GM21515 (cell line): ENCODE measurements at regions not wholly inside any gene's neighbourhood (a gene's known extent, or its start where the extent isn't known, plus 50 kb on each side); places are given as distances from the start of the nearest gene placed in this dataset.

Experiments used
- ATAC-seq: cut with Tn5 transposase; IDR thresholded peaks from one replicate; pipeline ENCODE4 v1.9.1; 2021; ENCODE audit not compliant: unreplicated experiment

DNA sequence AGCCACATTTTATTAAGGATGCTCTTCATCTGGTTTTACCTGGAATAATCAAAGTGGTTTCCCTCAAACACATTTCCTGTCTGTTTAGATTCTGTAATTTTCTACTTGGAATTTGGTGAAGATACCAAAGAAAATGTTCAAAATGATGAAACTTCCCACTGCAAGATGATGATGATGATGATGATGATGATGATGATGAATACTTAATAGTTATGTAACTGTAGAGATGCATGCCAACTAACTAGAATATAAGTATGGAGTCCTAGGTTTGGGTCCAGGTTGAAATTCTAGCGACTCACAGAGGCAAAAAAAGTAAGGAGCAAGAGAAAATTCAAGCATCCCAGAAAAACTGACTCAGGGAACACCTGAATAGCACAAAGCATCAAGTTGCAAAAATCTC is 104.0 kb upstream of the KIAA1217 start:
- ATAC-seq = no peak

DNA sequence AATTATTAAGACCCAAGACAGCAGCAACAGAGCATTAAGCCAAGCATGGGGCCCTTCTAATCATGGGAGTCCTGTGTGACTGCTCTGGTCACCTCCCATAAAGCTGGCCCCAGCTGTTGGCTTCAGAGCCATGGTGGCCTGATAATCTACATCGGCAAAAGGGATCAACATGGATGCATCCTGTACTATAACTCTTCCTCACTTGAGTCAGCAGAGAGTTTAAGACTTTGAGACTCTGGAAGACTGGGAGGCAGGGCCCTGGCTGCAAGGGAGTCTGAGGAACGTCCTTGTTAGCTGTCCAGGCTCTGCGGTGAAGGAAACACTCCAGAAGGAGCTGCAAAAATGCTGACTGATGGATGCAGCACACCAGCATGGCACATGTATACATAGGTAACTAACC is 95.0 kb upstream of the KIAA1217 start:
- ATAC-seq = no peak

DNA sequence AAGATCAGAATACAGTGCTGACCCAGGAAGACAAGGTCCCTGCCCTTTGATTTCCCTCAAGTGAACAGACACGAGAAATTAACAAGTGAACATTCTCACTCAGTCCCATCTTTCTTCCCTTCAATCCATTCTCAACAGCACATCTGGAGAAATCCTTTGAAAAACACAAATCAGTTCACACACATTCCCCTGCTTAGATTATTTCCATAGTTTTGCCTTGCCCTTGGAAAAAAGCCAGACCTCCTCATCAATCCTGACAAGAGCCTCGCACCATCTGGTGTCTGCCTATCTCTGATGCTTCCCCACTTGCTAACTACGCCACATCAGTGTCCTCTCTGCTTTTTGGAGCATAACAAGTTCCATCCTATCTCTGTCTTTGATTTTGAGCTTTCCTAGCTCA is 94.4 kb upstream of the KIAA1217 start:
- no peak for ATAC-seq

DNA sequence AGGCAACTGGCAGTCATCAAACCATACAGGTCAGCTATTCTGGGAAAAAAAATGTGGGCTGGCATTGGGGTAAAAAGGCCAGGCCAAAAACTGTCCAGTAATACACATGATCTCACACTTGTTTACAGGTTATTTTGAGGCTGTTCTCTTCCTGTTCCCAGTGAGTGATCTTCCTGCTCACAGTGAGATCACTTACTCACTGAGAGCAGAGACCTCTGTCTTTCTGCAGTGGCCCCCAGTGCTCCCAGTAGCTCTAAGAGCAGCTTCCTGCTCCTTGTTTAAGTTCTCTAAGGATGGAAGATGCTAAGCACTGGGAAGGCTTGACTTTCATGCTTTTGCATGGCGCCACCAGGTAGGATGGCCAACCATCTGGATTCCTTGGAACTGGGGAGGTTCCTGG is 93.5 kb upstream of the KIAA1217 start:
- no peak for ATAC-seq

DNA sequence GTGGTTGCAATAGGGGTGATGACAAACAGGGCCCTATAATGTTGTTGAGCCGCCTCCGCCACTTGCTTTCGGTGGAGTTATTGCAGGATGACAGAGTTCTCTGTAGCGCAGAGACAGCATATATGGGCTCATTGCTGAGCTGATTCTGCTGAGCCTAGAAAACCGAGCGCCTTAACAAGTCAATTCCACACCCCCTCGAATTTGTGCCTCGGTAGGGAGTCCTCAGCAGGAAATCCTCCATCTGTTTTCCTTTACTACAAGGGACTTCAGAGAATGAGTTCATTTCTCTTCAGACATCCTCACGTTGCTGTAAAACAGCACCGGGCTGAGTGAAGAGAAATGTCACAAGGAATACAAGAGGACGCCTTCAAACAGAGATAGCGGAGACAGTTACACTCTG is 90.7 kb upstream of the KIAA1217 start:
- no peak for ATAC-seq

DNA sequence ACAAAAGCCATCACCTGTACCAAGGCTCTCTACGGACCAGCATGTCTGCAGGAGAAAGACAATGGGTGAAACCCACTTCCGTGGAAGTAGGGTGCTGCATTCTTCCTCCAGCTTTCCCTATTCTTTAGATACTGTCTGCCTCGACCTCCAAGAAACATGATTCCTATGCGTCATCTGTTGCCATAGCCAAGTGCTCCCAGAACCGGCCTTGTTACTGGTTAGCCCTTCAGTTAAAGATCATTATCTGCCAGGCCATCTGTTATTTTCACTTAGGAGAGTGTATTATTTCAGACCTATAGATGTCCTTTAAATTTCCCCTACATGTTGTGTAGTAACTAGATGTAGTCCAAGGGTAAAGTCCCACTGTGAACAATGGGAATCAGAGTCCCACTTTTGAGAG is 89.0 kb upstream of the KIAA1217 start:
- no peak for ATAC-seq

DNA sequence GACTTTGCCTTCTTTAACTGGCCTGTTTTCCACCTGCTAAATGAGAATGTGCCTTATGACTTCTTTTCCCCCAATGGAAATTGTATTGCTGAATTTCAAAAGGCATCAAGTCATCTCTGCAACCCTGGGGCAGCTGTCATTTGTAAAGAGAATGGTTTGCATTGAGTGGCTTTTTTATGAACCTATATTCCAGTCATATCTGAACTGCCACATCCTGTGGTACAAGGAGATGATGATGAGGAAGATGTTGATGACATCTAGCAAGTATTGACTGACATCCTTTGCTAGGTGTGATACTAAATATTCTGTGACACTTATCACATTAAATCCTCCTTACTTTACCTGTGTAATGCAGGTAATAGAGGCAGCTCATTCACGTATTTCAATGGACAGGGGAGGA is 88.3 kb upstream of the KIAA1217 start:
- no peak for ATAC-seq

DNA sequence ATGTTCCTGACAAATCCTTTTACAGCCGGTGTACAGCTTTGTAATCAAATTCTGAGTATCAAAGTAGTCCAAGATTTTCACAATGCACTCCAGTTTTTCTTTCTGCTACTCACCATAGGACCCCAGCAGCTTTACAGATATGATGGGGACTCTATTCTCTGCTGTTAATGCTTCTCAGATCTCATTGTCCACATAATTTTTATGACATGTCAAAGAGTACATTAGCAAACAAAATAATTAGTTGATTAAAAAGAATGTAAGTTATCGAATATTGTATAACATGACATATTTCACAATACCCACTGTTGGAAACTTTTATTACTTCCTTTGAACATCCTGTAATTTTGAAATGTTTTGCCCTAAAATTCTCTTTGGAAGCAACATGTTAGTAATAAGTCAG is 81.4 kb upstream of the KIAA1217 start:
- no peak for ATAC-seq

DNA sequence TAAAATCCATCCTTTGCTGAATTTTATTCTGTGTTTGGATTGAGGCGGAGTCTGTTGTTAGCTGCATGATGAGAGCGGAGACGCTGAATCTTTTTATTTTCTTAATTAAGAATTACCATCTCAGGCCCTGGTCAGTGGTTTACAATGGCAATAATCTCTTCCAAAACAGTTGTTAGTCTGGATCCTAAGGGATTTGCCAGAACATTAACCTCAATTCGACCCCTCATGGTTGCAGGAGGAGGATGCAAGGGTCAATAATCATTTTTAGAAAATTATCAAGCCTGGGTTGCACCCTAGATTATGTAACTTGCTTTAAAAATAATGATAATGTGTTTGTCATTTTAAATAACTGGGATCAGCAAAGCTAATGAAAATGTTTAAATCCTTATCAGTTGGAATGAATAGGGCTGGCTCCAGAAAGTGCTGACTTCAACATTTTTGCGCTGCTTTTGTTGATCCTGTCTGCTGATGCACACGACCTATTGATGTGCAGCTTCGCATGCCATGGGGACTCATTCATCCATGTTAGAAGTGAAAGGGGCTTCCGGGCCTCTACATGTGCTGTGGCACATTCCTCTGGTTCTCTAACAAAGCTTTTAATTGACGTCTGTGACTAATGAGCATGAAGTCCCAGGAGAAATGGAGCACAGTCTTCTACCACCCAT is 80.7 kb upstream of the KIAA1217 start:
- no peak for ATAC-seq

DNA sequence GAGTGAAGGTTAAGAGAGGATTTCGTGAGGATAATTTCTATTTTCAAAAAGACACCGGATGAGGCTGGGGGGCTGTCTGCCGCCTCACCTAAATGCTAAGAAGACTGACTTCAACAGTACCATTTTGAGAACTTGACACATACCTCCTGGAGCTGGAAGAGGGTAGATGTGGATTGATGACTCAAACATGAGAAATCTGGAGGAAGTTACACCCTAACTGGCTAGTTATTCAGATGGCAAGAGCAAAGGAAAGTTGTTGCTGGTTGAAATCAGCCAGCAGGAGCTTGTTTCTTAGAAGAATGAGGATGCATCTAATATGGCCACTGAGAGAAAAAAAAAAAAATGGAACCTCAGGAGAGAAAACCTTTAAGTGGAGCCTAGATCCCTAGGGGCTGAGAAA is 76.2 kb upstream of the KIAA1217 start:
- ATAC-seq = no peak

DNA sequence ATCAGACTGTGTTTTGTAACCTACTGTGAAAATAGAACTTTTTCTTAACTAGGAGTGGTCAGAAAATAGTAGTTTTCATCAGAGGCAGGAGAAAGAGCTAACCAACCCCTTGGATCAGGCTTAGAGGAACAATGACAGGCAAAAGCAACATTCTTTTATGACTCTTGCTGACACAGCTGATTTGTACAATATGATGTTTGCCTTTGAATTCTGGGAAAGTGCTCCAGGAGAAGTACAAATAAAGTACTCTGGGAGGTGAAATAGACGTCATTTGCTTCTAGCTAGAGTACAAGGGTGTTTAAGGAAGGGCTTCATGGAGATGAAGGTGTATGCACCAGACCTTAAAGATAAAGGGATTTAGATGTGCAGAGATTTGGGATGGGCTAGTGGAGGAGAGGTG is 75.1 kb upstream of the KIAA1217 start:
- no peak for ATAC-seq

DNA sequence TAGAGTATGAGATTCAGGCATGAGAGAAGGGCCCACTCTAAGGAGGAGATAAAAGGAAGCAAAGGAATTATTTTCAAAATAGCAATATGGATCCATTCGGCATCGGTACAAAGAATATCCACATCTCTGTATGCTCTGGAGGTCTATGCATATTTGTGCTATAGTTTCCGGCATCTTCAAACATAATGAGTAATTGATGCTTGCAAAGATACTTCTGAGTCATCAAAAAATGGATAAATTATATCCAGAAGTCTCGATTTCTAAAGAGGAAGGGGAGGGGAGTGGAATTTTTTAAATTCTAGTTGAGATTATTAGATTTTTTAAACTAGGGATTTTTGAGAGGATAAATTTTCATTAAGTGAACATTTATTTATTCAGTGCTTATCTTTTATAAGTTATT is 72.9 kb upstream of the KIAA1217 start:
- no peak for ATAC-seq

DNA sequence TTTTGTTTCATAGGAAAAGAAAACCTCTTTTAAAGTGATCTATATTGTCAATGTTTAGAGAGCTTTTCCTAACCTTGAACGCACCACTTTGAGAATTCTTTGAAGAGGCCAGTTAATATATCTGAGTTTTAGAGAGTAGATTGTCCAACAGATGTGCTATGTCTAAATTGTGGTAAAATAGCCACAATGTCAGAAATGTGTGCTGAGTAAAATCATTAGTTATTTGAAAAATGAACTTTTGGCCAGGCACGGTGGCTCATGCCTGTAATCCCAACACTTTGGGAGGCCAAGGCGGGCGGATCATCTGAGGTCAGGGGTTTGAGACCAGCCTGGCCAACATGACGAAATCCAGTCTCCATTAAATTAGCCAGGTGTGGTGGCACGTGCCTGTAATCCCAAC is 61.6 kb upstream of the KIAA1217 start:
- ATAC-seq = no peak

DNA sequence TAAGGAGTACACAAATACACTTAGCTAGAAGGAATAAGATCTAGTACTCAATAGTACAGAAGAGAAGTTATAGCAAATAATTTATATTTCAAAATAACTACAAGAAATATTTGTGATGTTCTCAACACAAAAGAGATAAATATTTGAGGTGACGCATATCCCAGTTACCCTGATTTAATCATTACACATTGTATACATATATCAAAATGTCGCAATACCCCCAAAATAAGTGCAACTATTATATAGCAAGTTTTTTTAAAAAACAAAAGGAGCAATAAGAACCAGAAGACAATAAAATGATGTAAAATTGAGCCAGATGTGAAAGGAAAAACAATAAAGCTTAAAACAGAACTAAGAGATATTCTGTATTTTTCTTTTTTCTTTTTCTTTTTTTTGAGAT is 59.3 kb upstream of the KIAA1217 start:
- no peak for ATAC-seq

DNA sequence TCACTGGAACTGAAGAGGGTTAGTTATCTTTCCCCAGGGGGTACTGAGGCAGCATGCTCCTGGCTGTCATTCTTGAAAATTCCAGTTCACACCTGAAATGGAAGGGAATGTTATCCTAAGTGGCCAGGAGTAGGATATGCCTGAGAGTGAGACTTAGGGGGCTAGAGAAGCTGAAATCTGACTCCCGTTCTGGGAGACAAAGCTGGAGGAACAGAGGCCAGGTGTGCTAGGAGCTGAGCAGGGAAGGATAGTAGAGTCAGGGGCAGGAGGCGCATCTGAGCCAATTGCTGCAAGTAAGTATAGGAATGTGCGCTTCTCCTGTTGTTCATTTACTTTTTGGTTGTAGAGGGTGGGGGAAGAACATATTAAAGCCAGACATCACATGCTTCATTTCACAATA is 58.1 kb upstream of the KIAA1217 start:
- ATAC-seq = no peak

DNA sequence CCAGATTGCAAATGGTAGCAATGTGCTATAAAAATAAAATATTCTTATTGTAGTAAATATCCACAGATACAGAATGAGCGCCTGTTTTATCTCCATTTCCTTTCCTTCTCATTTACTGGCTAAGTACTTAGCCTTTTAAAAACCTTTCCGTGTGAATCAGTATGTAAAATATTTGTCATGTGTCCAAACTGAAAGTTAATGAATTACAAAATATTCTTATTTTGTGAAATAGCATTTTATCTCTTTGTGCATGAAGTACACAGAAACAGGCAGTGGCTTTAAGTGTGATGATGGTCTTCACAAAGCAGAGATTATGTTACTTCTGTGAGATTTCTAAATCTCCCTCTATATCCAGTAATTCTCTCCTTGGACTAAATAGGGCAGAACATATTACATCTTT is 56.7 kb upstream of the KIAA1217 start:
- no peak for ATAC-seq

DNA sequence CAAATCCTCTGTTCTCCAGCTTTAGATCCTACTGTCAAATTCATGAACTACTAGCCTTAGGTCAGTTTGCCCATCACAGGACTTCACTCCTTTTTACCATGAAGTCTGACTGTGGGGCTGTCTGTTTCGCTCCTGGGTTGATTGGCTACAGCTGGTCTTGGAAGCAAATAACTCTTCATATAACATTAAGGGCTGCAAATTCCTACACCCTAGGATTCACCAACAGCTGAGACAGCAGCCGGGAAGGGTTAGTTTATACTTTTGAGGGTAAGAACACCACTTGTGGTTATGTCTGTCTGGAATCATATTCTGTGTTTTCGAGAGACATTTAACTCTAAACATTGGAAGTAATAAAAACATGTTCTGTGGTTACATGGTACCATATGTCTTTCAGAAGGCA is 55.9 kb upstream of the KIAA1217 start:
- ATAC-seq = no peak

DNA sequence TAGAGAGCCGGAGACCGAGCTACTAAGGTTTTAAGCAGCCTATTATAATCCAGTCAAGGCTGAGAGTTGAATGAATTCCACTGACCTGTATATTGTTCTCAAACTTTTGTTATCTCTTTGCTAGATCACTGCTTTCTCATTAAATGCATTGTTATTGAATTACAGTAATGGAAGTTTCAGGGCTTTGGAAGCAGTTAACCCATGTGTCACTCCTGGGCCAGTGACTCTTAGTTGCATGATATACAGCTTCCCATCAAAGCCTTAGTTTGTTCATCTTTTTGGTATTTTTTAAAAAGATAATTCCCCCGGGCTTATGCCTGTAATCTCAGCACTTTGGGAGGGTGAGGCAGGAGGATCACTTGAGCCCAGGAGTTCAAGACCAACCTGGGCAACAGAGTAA is 55.4 kb upstream of the KIAA1217 start:
- no peak for ATAC-seq

DNA sequence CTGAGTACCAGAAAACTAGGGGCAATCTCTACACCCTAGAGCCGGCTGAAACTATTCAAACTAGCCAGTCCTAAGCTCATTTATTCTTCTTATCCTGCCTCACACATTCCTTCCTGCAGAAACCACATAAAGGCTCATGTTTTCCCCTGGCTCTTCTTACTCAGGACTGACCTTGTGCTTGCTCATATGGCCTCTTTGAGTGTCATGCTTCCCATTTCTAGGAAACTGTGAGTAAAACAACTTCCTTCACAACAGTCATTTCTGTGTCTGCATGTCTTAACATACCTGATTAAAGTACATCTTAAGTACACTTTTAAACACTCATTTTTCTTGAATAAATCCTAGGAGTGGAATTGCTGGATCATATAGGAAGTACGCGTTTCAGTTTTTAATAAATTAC is 52.3 kb upstream of the KIAA1217 start:
- no peak for ATAC-seq

DNA sequence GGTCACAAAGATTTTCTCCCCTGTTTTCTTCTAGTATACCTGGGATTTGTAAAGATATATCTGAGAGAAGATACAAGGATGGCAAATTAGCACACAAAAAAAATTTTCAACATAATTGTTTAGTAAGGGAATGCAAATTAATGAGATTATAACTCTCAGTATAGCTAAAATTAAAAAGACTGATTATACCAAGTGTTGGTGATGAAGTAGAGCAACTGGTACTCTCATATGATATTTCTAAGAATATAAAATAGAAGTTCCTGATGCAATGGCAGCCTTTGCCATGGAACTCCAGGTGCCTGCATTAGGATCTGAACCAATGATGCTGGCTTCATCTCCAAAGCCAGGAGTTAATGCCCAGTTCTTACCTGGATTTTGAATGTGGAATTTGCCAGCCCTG is 51.4 kb upstream of the KIAA1217 start:
- no peak for ATAC-seq
